ENCODE measurements at regions not wholly inside any gene's neighbourhood (a gene's known extent, or its start where the extent isn't known, plus 50 kb on each side); places are given as distances from the start of the nearest gene placed in this dataset.

GRCh38 chr10:58913717-58914116 lies 262.7 kb upstream of the PHYHIPL start:
- TF ChIP-seq ZBTB21 (CRISPR knock-in tag; IDR thresholded peaks at IDR 0.05; ENCODE audit: borderline replicate concordance) (no peak), ZNF317 (CRISPR knock-in tag; IDR thresholded peaks at IDR 0.05; ENCODE audit: borderline replicate concordance, low read depth) (no peak), RELA (CRISPR knock-in tag; IDR thresholded peaks at IDR 0.05; ENCODE audit: borderline replicate concordance) (no peak), GTF2I (CRISPR knock-in tag; conservative IDR thresholded peaks at IDR 0.05) (no peak), OVOL2 (CRISPR knock-in tag; IDR thresholded peaks at IDR 0.05; ENCODE audit: borderline replicate concordance) (no peak), JAZF1 (CRISPR knock-in tag; IDR thresholded peaks at IDR 0.05) (no peak), CDX4 (CRISPR knock-in tag; IDR thresholded peaks at IDR 0.05; ENCODE audit: borderline replicate concordance) (no peak), NFATC4 (CRISPR knock-in tag; IDR thresholded peaks at IDR 0.05) (no peak), ZNF232 (CRISPR knock-in tag; IDR thresholded peaks at IDR 0.05) (no peak), ARID4B (CRISPR knock-in tag; IDR thresholded peaks at IDR 0.05; ENCODE audit: borderline replicate concordance) (no peak), ZMAT4 (CRISPR knock-in tag; IDR thresholded peaks at IDR 0.05) (no peak), ZNF423 (CRISPR knock-in tag; IDR thresholded peaks at IDR 0.05) (no peak), ZNF138 (CRISPR knock-in tag; conservative IDR thresholded peaks at IDR 0.05) (no peak), SP1 (CRISPR knock-in tag; conservative IDR thresholded peaks at IDR 0.05) (no peak), ZNF425 (CRISPR knock-in tag; conservative IDR thresholded peaks at IDR 0.05) (no peak), ETV6 (CRISPR knock-in tag; IDR thresholded peaks at IDR 0.05) (no peak), GRHL2 (CRISPR knock-in tag; IDR thresholded peaks at IDR 0.05; ENCODE audit: insufficient replicate concordance, severe bottlenecking) (no peak), ZNF416 (CRISPR knock-in tag; IDR thresholded peaks at IDR 0.05) (no peak)
- H3K4me3 Mint-ChIP-seq: no peak overlapping the region
- ChIA-PET POLR2A (no interaction called here), CTCF (no interaction called here)
- DNase-seq (ENCODE audit: low spot score) (no peak), ATAC-seq (no peak)
- no peaks in the 10 kb centered on the region for H3K36me3 Mint-ChIP-seq
- H3K4me1 Mint-ChIP-seq: no peaks in the 10 kb centered on the region
- H3K27me3 Mint-ChIP-seq (ENCODE audit: low read depth): no peaks in the 10 kb centered on the region
- no peak overlapping the region for H3K27ac Mint-ChIP-seq
- H3K9me3 Mint-ChIP-seq: no peaks in the 10 kb centered on the region

GRCh38 chr10:58918887-58919286 lies 257.6 kb upstream of the PHYHIPL start:
- Mint-ChIP-seq H3K27me3 (ENCODE audit: low read depth) (no peaks in the 10 kb centered on the region), H3K27ac (no peak overlapping the region), H3K4me3 (no peak overlapping the region), H3K9me3 (no peaks in the 10 kb centered on the region), H3K36me3 (no peaks in the 10 kb centered on the region), H3K4me1 (peaks cover 16% of the 10 kb centered on the region)
- ATAC-seq: no peak
- no peak for DNase-seq (ENCODE audit: low spot score)
- ChIA-PET CTCF (no interaction called here), POLR2A (no interaction called here)
- no peak for TF ChIP-seq FOXK1 (CRISPR knock-in tag; IDR thresholded peaks at IDR 0.05)
- TF ChIP-seq ZNF423 (CRISPR knock-in tag; IDR thresholded peaks at IDR 0.05): no peak
- TF ChIP-seq HMGA2 (CRISPR knock-in tag; IDR thresholded peaks at IDR 0.05): no peak
- no peak for TF ChIP-seq GTF2I (CRISPR knock-in tag; conservative IDR thresholded peaks at IDR 0.05)
- no peak for TF ChIP-seq NR1H2 (CRISPR knock-in tag; IDR thresholded peaks at IDR 0.05)
- TF ChIP-seq ZNF671 (CRISPR knock-in tag; IDR thresholded peaks at IDR 0.05): no peak
- TF ChIP-seq JAZF1 (CRISPR knock-in tag; IDR thresholded peaks at IDR 0.05): no peak
- no peak for TF ChIP-seq ARID4B (CRISPR knock-in tag; IDR thresholded peaks at IDR 0.05; ENCODE audit: borderline replicate concordance)
- TF ChIP-seq TP53 (CRISPR knock-in tag; IDR thresholded peaks at IDR 0.05): no peak
- no peak for TF ChIP-seq ZNF232 (CRISPR knock-in tag; IDR thresholded peaks at IDR 0.05)
- TF ChIP-seq ZBTB43 (CRISPR knock-in tag; IDR thresholded peaks at IDR 0.05): no peak
